ENCODE measurements at regions not wholly inside any gene's neighbourhood (a gene's known extent, or its start where the extent isn't known, plus 50 kb on each side); places are given as distances from the start of the nearest gene placed in this dataset.

DNA sequence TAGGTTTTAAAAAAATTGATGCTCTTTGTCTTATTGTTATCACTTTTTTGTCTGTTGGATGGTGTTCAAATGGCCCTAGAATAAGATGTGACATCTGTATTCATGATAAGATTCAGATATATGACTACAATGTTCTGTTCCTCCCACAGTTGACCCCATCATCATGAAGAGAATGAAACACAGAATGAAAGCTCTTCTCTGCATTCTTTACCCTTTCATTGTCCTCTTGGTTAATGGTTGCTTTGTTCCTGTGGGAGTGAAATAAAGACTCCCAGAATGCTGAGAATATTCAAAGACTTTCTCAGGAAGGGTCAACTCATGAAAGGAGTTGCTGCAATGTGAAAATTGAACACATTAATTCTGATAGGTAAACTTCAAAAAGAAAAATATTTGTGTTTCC lies 1015.8 kb downstream of the SORCS3 start:
- no peak overlapping the region for H3K4me2 ChIP-seq
- H3K27ac ChIP-seq: no peak overlapping the region
- no peaks in the 10 kb centered on the region for H3K9me3 ChIP-seq (ENCODE audit: low read depth)
- H3K4me1 ChIP-seq (ENCODE audit: insufficient read depth): no peaks in the 10 kb centered on the region
- DNase-seq (ENCODE audit: low spot score): no peak
- H3K4me3 ChIP-seq: no peak overlapping the region
- H4K20me1 ChIP-seq (ENCODE audit: insufficient read depth, poor library complexity, severe bottlenecking): no peaks in the 10 kb centered on the region
- TF ChIP-seq EZH2phosphoT487 (IDR thresholded peaks at IDR 0.05; ENCODE audit: low read depth, severe bottlenecking, unreplicated experiment): no peak
- TF ChIP-seq EZH2 (IDR thresholded peaks at IDR 0.05; ENCODE audit: borderline replicate concordance): no peak
- TF ChIP-seq, protein P1, sequence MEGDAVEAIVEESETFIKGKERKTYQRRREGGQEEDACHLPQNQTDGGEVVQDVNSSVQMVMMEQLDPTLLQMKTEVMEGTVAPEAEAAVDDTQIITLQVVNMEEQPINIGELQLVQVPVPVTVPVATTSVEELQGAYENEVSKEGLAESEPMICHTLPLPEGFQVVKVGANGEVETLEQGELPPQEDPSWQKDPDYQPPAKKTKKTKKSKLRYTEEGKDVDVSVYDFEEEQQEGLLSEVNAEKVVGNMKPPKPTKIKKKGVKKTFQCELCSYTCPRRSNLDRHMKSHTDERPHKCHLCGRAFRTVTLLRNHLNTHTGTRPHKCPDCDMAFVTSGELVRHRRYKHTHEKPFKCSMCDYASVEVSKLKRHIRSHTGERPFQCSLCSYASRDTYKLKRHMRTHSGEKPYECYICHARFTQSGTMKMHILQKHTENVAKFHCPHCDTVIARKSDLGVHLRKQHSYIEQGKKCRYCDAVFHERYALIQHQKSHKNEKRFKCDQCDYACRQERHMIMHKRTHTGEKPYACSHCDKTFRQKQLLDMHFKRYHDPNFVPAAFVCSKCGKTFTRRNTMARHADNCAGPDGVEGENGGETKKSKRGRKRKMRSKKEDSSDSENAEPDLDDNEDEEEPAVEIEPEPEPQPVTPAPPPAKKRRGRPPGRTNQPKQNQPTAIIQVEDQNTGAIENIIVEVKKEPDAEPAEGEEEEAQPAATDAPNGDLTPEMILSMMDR (IDR thresholded peaks at IDR 0.05; ENCODE audit: poor library complexity): no peak
- H3K27me3 ChIP-seq: no peaks in the 10 kb centered on the region
- no peaks in the 10 kb centered on the region for H3K36me3 ChIP-seq (replicated peaks; ENCODE audit: insufficient read depth, low read depth)
- no peaks in the 10 kb centered on the region for H3K9me2 ChIP-seq (replicated peaks; ENCODE audit: insufficient read depth)
- H3K79me2 ChIP-seq: no peaks in the 10 kb centered on the region
- no peak overlapping the region for H2AFZ ChIP-seq

DNA sequence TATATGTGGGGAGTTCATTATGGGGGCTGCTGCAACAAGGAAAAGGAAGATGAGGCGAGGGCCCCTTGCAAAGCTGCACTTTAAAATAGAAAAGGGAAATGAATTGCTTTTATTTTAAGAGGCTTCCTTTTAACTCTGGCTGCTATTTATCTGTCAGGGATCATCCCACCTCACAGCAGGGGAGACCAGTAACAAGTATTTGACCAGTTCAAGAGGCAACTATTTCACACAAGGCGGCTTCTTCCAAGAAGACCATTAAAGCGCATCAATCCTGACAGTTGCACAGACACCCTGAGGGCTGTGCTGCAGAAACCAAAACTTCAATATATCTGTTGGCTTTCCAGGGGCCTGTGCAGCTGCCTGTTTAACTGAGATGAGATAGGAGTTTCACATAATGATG lies 1009.2 kb downstream of the SORCS3 start:
- Histone ChIP-seq H3K9me3 (ENCODE audit: low read depth) (no peaks in the 10 kb centered on the region), H2AFZ (no peak overlapping the region), H3K4me2 (no peak overlapping the region), H3K27me3 (no peaks in the 10 kb centered on the region), H3K9me2 (replicated peaks; ENCODE audit: insufficient read depth) (no peaks in the 10 kb centered on the region), H3K36me3 (replicated peaks; ENCODE audit: insufficient read depth, low read depth) (no peaks in the 10 kb centered on the region), H3K4me3 (no peak overlapping the region), H4K20me1 (ENCODE audit: insufficient read depth, poor library complexity, severe bottlenecking) (no peaks in the 10 kb centered on the region), H3K79me2 (no peaks in the 10 kb centered on the region), H3K4me1 (ENCODE audit: insufficient read depth) (no peaks in the 10 kb centered on the region), H3K27ac (no peak overlapping the region)
- no peak for DNase-seq (ENCODE audit: low spot score)
- 74% methylated on average over 3 of the region's 3 CpGs for WGBS (ENCODE audit: low lambda C conversion rate, missing lambda C conversion rate)
- TF ChIP-seq EZH2 (IDR thresholded peaks at IDR 0.05; ENCODE audit: borderline replicate concordance): no peak
- TF ChIP-seq, protein P1 (IDR thresholded peaks at IDR 0.05; ENCODE audit: poor library complexity): no peak
- no peak for TF ChIP-seq EZH2phosphoT487 (IDR thresholded peaks at IDR 0.05; ENCODE audit: low read depth, severe bottlenecking, unreplicated experiment)

DNA sequence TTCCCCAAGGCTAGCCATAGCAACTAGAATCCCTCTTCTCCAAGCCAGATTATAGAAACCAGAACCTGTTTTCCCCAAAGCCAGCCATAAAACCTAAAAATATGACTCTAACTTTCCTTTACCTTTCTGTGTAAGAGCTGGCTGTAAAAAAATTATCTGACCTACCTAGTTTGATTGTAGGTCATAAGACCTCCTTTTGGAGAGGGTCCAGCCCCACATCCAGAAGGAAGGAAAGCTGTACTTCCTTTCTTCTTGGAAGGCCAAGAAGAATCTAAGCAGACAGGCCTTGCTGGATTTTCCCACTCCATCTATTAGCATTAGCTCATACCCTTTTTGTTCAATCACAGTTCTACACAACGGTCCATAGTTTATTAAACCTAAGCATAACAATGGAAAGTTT lies 1006.3 kb downstream of the SORCS3 start:
- H3K4me1 ChIP-seq (ENCODE audit: insufficient read depth): peaks cover 6% of the 10 kb centered on the region
- no peak for DNase-seq (ENCODE audit: low spot score)
- no peak overlapping the region for H3K4me2 ChIP-seq
- no peaks in the 10 kb centered on the region for H3K36me3 ChIP-seq (replicated peaks; ENCODE audit: insufficient read depth, low read depth)
- H3K27ac ChIP-seq: no peak overlapping the region
- no peaks in the 10 kb centered on the region for H4K20me1 ChIP-seq (ENCODE audit: insufficient read depth, poor library complexity, severe bottlenecking)
- no peaks in the 10 kb centered on the region for H3K9me2 ChIP-seq (replicated peaks; ENCODE audit: insufficient read depth)
- no peak overlapping the region for H3K4me3 ChIP-seq
- TF ChIP-seq, protein P1 (IDR thresholded peaks at IDR 0.05; ENCODE audit: poor library complexity): no peak
- no peak for TF ChIP-seq EZH2 (IDR thresholded peaks at IDR 0.05; ENCODE audit: borderline replicate concordance)
- no peak for TF ChIP-seq EZH2phosphoT487 (IDR thresholded peaks at IDR 0.05; ENCODE audit: low read depth, severe bottlenecking, unreplicated experiment)
- H3K79me2 ChIP-seq: no peaks in the 10 kb centered on the region
- WGBS (ENCODE audit: low lambda C conversion rate, missing lambda C conversion rate): 91% methylated on average over 1 of the region's 1 CpG
- H3K27me3 ChIP-seq: no peaks in the 10 kb centered on the region
- H3K9me3 ChIP-seq (ENCODE audit: low read depth): no peaks in the 10 kb centered on the region
- H2AFZ ChIP-seq: no peak overlapping the region

DNA sequence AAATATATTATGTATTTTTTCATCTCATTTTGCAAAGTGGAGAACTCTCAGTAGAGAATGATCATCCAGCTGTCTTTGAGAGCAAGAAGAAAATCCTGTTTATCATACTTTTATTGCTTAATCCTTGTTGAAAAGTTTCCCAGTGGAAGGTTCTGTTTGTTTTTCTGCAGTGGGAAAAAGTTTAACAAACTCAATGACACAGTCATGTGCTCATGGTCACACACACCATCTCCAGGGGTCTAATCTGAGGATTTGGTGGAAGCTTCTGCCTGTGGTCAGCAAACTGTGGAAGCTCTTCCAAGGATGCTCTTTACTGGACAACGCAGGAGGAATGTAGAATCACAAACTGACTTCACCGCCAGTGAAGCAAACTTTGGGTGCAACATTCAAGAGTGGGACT lies 1003.9 kb downstream of the SORCS3 start:
- DNase-seq (ENCODE audit: low spot score): no peak
- WGBS (ENCODE audit: low lambda C conversion rate, missing lambda C conversion rate): 87% methylated on average over 2 of the region's 2 CpGs
- Histone ChIP-seq H2AFZ (no peak overlapping the region), H3K27me3 (no peaks in the 10 kb centered on the region), H3K79me2 (no peaks in the 10 kb centered on the region), H3K4me3 (no peak overlapping the region), H3K4me2 (no peak overlapping the region), H3K9me2 (replicated peaks; ENCODE audit: insufficient read depth) (no peaks in the 10 kb centered on the region), H4K20me1 (ENCODE audit: insufficient read depth, poor library complexity, severe bottlenecking) (no peaks in the 10 kb centered on the region), H3K36me3 (replicated peaks; ENCODE audit: insufficient read depth, low read depth) (no peaks in the 10 kb centered on the region), H3K9me3 (ENCODE audit: low read depth) (no peaks in the 10 kb centered on the region), H3K27ac (no peak overlapping the region), H3K4me1 (ENCODE audit: insufficient read depth) (peaks cover 6% of the 10 kb centered on the region)
- TF ChIP-seq, protein P1 (IDR thresholded peaks at IDR 0.05; ENCODE audit: poor library complexity): no peak
- TF ChIP-seq EZH2 (IDR thresholded peaks at IDR 0.05; ENCODE audit: borderline replicate concordance) (no peak), EZH2phosphoT487 (IDR thresholded peaks at IDR 0.05; ENCODE audit: low read depth, severe bottlenecking, unreplicated experiment) (no peak)
